ENCODE measurements at regions not wholly inside any gene's neighbourhood (a gene's known extent, or its start where the extent isn't known, plus 50 kb on each side); places are given as distances from the start of the nearest gene placed in this dataset.

GRCh38 chr9:100686420-100686819 is 108.5 kb downstream of the CAVIN4 start:
- H3K4me1 ChIP-seq, result no peaks in the 10 kb centered on the region
- WGBS, 2 donors (ENCODE audit: low coverage in 1 of 2), result 63 to 71% methylated on average over 1 of the region's 2 CpGs
- no peak for ATAC-seq

GRCh38 chr9:100689635-100690034 is 111.8 kb downstream of the CAVIN4 start:
- 62 to 73% methylated on average over 2 to 3 of the region's 3 CpGs for WGBS, 2 donors (ENCODE audit: low coverage in 1 of 2)
- Histone ChIP-seq H3K9me3 (no peaks in the 10 kb centered on the region), H3K27ac (no peak overlapping the region), H3K4me3 (no peak overlapping the region), H3K36me3 (no peaks in the 10 kb centered on the region), H3K27me3 (peaks cover 5% of the 10 kb centered on the region), H3K4me1 (no peaks in the 10 kb centered on the region)
- ATAC-seq, result no peak
- TF ChIP-seq EP300 (IDR thresholded peaks at IDR 0.05) (no peak), CTCF (IDR thresholded peaks at IDR 0.05) (no peak), POLR2A (IDR thresholded peaks at IDR 0.05) (no peak), POLR2AphosphoS5 (IDR thresholded peaks at IDR 0.05) (no peak)

More at GRCh38 chr9:100686420-100686819, 108.5 kb downstream of the CAVIN4 start:
- H3K27ac ChIP-seq, result no peak overlapping the region
- peaks cover 5% of the 10 kb centered on the region for H3K27me3 ChIP-seq
- no peaks in the 10 kb centered on the region for H3K36me3 ChIP-seq
- no peak overlapping the region for H3K4me3 ChIP-seq
- TF ChIP-seq CTCF (IDR thresholded peaks at IDR 0.05), result no peak
- no peak for TF ChIP-seq POLR2A (IDR thresholded peaks at IDR 0.05)
- no peak for TF ChIP-seq POLR2AphosphoS5 (IDR thresholded peaks at IDR 0.05)
- no peak for TF ChIP-seq EP300 (IDR thresholded peaks at IDR 0.05)
- H3K9me3 ChIP-seq, result no peaks in the 10 kb centered on the region

- H3K27ac ChIP-seq, result no peak overlapping the region
- H3K27me3 ChIP-seq, result peaks cover 5% of the 10 kb centered on the region
- 100% methylated on average over 1 of the region's 5 CpGs; no CpG with 5 or more reads in 1 of the 2 donors for WGBS, 2 donors (ENCODE audit: low coverage in 1 of 2)
- no peaks in the 10 kb centered on the region for H3K4me1 ChIP-seq
- H3K9me3 ChIP-seq, result no peaks in the 10 kb centered on the region
- TF ChIP-seq CTCF (IDR thresholded peaks at IDR 0.05), result no peak
- no peak for TF ChIP-seq POLR2A (IDR thresholded peaks at IDR 0.05)
- TF ChIP-seq POLR2AphosphoS5 (IDR thresholded peaks at IDR 0.05), result no peak
- TF ChIP-seq EP300 (IDR thresholded peaks at IDR 0.05), result no peak
- H3K36me3 ChIP-seq, result no peaks in the 10 kb centered on the region
- no peak overlapping the region for H3K4me3 ChIP-seq
- ATAC-seq, result no peak
These were observed 112.6 kb downstream of the CAVIN4 start for GRCh38 chr9:100690438-100690837.

GRCh38 chr9:100697339-100697738 is 119.5 kb downstream of the CAVIN4 start:
- Histone ChIP-seq H3K27me3 (no peaks in the 10 kb centered on the region), H3K9me3 (no peaks in the 10 kb centered on the region), H3K4me1 (no peaks in the 10 kb centered on the region), H3K36me3 (no peaks in the 10 kb centered on the region), H3K27ac (no peak overlapping the region), H3K4me3 (no peak overlapping the region)
- TF ChIP-seq POLR2A (IDR thresholded peaks at IDR 0.05), result no peak
- no peak for TF ChIP-seq EP300 (IDR thresholded peaks at IDR 0.05)
- no peak for TF ChIP-seq CTCF (IDR thresholded peaks at IDR 0.05)
- TF ChIP-seq POLR2AphosphoS5 (IDR thresholded peaks at IDR 0.05), result no peak
- WGBS, 2 donors (ENCODE audit: low coverage in 1 of 2), result 70 to 94% methylated on average over 1 of the region's 1 CpG
- no peak for ATAC-seq

GRCh38 chr9:100698945-100699344 is 121.1 kb downstream of the CAVIN4 start:
- Histone ChIP-seq H3K27ac (no peak overlapping the region), H3K9me3 (no peaks in the 10 kb centered on the region), H3K36me3 (no peaks in the 10 kb centered on the region), H3K4me3 (no peak overlapping the region), H3K4me1 (no peaks in the 10 kb centered on the region), H3K27me3 (no peaks in the 10 kb centered on the region)
- ATAC-seq, result no peak
- TF ChIP-seq POLR2AphosphoS5 (IDR thresholded peaks at IDR 0.05) (no peak), EP300 (IDR thresholded peaks at IDR 0.05) (no peak), CTCF (IDR thresholded peaks at IDR 0.05) (no peak), POLR2A (IDR thresholded peaks at IDR 0.05) (no peak)
- WGBS, 2 donors (ENCODE audit: low coverage in 1 of 2), result 20 to 50% methylated on average over 1 of the region's 1 CpG

Measured in gastroesophageal sphincter (tissue), 4 donors.